Gastroesophageal sphincter (tissue), 4 donors: ENCODE measurements at regions not wholly inside any gene's neighbourhood (a gene's known extent, or its start where the extent isn't known, plus 50 kb on each side); places are given as distances from the start of the nearest gene placed in this dataset.

Source experiments
- ATAC-seq: fragments of 150-250 bp; one replicate; pipeline ENCODE4 v1.9.1; 2016; ENCODE audit warnings: mild to moderate bottlenecking, moderate library complexity
- H3K27ac ChIP-seq, 4 donors: fragments of 200-600 bp; sonication (generic) in 3 of 4; 1 replicate in 3 of 4; 2 replicates in 1 of 4; pipeline ENCODE4 v1.5.1; 2016 to 2019
- H3K27me3 ChIP-seq: fragments of 200-600 bp; sonication (generic); one replicate; pipeline ENCODE4 v1.5.1; 2019
- H3K36me3 ChIP-seq, 2 donors: fragments of 200-600 bp; sonication (generic); one replicate each; pipeline ENCODE4 v1.5.1; 2019; ENCODE audit warnings: control low read depth in 1 of 2
- H3K4me1 ChIP-seq, 3 donors: fragments of 200-600 bp; sonication (generic); 1 replicate in 2 of 3; 2 replicates in 1 of 3; pipeline ENCODE4 v1.5.1; 2016 to 2019; ENCODE audit warnings: control low read depth in 2 of 3
- H3K4me3 ChIP-seq, 2 donors: fragments of 200-600 bp; sonication (generic); one replicate each; pipeline ENCODE4 v1.5.1; 2019; ENCODE audit warnings: mild to moderate bottlenecking in 1 of 2, moderate library complexity in 1 of 2
- H3K9me3 ChIP-seq, 3 donors: fragments of 200-600 bp; sonication (generic); one replicate each; pipeline ENCODE4 v1.5.1; 2017 to 2019; ENCODE audit warnings: control low read depth in 2 of 3
- CTCF ChIP-seq, 4 experiments: fragments of 200-600 bp in 2 of 4; fragments of 450-650 bp in 2 of 4; sonication (generic) in 1 of 4; IDR thresholded peaks; one replicate each; pipeline ENCODE4 v1.5.1; 2017 to 2019; ENCODE audit warnings: antibody characterized with exemption in 4 of 4, mild to moderate bottlenecking in 2 of 4, moderate library complexity in 2 of 4
- EP300 ChIP-seq: sonication (generic); formaldehyde crosslinking; IDR thresholded peaks from one replicate; pipeline ENCODE4 v1.6.1; 2017; ENCODE audit warnings: antibody characterized with exemption, mild to moderate bottlenecking
- POLR2A ChIP-seq, 2 donors: fragments of 450-650 bp; IDR thresholded peaks; one replicate each; pipeline ENCODE4 v1.6.1; 2017; ENCODE audit warnings: antibody characterized with exemption in 2 of 2, mild to moderate bottlenecking in 2 of 2, moderate library complexity in 1 of 2
- POLR2AphosphoS5 ChIP-seq: sonication (generic); formaldehyde crosslinking; IDR thresholded peaks from one replicate; pipeline ENCODE4 v1.6.1; 2017; ENCODE audit warnings: antibody characterized with exemption
- WGBS, 2 donors: methylation state at CpG; one replicate each; pipeline ENCODE4 v1.1.5; 2018; ENCODE audit warnings: low coverage in 1 of 2; 5-methylcytosine and 5-hydroxymethylcytosine counted together

GRCh38 chr9:29311221-29311620 lies 1737.9 kb upstream of the C9orf72 start:
- no peaks in the 10 kb centered on the region for H3K4me1 ChIP-seq
- no peak for TF ChIP-seq EP300
- no peak for TF ChIP-seq CTCF (IDR thresholded peaks at IDR 0.05)
- no peak for TF ChIP-seq POLR2AphosphoS5
- no peak for TF ChIP-seq POLR2A (IDR thresholded peaks at IDR 0.05)
- no peaks in the 10 kb centered on the region for H3K9me3 ChIP-seq
- H3K27ac ChIP-seq, result no peak overlapping the region
- WGBS, 2 donors, result 28 to 59% methylated on average over 2 to 3 of the region's 3 CpGs
- H3K27me3 ChIP-seq, result no peaks in the 10 kb centered on the region
- no peak for ATAC-seq
- H3K36me3 ChIP-seq, result no peaks in the 10 kb centered on the region
- H3K4me3 ChIP-seq, result no peak overlapping the region

GRCh38 chr9:29312327-29312726 lies 1739.0 kb upstream of the C9orf72 start:
- Histone ChIP-seq H3K36me3 (no peaks in the 10 kb centered on the region), H3K27ac (no peak overlapping the region), H3K4me3 (no peak overlapping the region), H3K4me1 (no peaks in the 10 kb centered on the region), H3K9me3 (no peaks in the 10 kb centered on the region), H3K27me3 (no peaks in the 10 kb centered on the region)
- TF ChIP-seq POLR2AphosphoS5 (no peak), POLR2A (IDR thresholded peaks at IDR 0.05) (no peak), EP300 (no peak), CTCF (IDR thresholded peaks at IDR 0.05) (no peak)
- ATAC-seq, result no peak
- 100% methylated on average over 1 of the region's 3 CpGs; no CpG with 5 or more reads in 1 of the 2 donors for WGBS, 2 donors

DNA sequence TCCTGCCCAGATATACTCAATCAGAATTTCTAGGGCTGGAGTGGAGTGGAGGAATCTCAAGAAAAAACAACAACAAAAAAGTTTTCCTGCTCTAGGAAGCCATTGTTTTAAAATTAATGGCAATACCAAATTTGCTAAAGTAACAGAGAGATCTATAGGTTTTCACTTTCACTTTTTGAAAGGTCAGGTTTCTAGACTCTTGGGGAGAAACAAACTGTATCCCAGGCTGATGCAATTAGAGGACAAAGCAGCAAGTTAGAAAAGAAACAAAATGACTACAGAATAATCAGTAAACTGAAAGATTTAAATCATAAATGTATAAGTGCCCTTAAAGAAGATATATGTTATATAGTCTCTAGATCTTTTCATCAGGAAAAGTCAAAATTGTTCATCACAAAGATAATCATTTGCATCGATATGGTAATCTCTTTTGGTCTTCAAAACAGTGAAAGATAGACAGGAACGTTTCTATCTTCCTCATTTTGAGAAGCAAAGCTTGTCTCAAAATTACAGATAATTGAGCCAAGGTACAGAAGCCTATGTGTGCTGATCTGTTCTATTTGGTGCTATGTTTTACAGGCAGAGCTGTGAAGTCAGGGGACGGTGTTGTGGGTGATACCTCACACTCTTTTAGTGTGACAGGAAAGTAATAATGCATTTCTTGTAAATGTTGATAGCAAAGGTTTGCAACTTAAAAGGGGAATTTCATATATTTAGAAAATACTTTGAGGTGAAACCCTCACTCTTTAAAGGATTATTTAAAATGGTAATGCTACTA lies 1746.6 kb upstream of the C9orf72 start:
- H3K36me3 ChIP-seq, result no peaks in the 10 kb centered on the region
- H3K4me1 ChIP-seq, result no peaks in the 10 kb centered on the region
- 62 to 71% methylated on average over 3 of the region's 3 CpGs for WGBS, 2 donors
- no peak for TF ChIP-seq POLR2AphosphoS5
- TF ChIP-seq POLR2A (IDR thresholded peaks at IDR 0.05), result no peak
- TF ChIP-seq EP300, result no peak
- TF ChIP-seq CTCF (IDR thresholded peaks at IDR 0.05), result no peak
- no peaks in the 10 kb centered on the region for H3K9me3 ChIP-seq
- no peak for ATAC-seq
- no peak overlapping the region for H3K4me3 ChIP-seq
- H3K27ac ChIP-seq, result no peak overlapping the region
- H3K27me3 ChIP-seq, result no peaks in the 10 kb centered on the region

DNA sequence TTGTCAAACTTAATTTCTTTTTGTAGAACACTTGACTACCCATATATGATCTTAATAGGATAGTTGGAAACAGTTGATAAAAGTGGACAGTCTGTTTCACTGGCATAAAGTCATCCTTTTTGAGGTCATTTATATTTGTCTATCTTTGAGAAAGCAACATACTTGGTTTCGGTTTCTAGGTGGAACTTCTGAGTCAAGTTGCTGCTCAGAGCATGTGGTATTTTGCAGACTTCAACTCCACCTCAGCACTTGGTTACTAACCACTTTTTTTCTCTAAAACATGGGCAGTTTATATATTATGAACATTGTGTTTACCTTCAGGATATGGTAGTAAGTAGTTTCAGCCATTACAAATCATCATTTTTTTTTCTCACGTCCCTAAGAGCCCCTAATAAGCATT lies 1749.0 kb upstream of the C9orf72 start:
- Histone ChIP-seq H3K27me3 (no peaks in the 10 kb centered on the region), H3K36me3 (no peaks in the 10 kb centered on the region), H3K9me3 (no peaks in the 10 kb centered on the region), H3K27ac (no peak overlapping the region), H3K4me3 (no peak overlapping the region), H3K4me1 (no peaks in the 10 kb centered on the region)
- WGBS, 2 donors, result 63 to 83% methylated on average over 2 of the region's 2 CpGs
- TF ChIP-seq CTCF (IDR thresholded peaks at IDR 0.05) (no peak), POLR2A (IDR thresholded peaks at IDR 0.05) (no peak), POLR2AphosphoS5 (no peak), EP300 (no peak)
- ATAC-seq, result no peak

GRCh38 chr9:29325894-29326293 lies 1752.6 kb upstream of the C9orf72 start:
- no peak overlapping the region for H3K27ac ChIP-seq
- TF ChIP-seq EP300, result no peak
- no peak for TF ChIP-seq POLR2AphosphoS5
- TF ChIP-seq POLR2A (IDR thresholded peaks at IDR 0.05), result no peak
- no peaks in the 10 kb centered on the region for H3K4me1 ChIP-seq
- no peaks in the 10 kb centered on the region for H3K36me3 ChIP-seq
- no peak overlapping the region for H3K4me3 ChIP-seq
- no peaks in the 10 kb centered on the region for H3K9me3 ChIP-seq
- no peaks in the 10 kb centered on the region for H3K27me3 ChIP-seq
- no peak for ATAC-seq
